ENCODE measurements at regions not wholly inside any gene's neighbourhood (a gene's known extent, or its start where the extent isn't known, plus 50 kb on each side); places are given as distances from the start of the nearest gene placed in this dataset.

GRCh38 chr15:66908744-66909095, 156.7 kb upstream of the SMAD3 start:
- BruUV-seq (replicated peaks), result no TSS peak
- in situ Hi-C loops (cut with MboI) (no loop called here), intact Hi-C loops (cut with micrococcal nuclease; ENCODE audit: unreplicated experiment) (no loop called here)
- Histone ChIP-seq H2AFZ (ENCODE audit: control insufficient read depth, low read depth, low read length) (no peak overlapping the region), H3K4me1 (ENCODE audit: control insufficient read depth, insufficient read depth, low read length) (peaks cover 15% of the 10 kb centered on the region), H3K27me3 (replicated peaks in 1 of 2; ENCODE audit: control insufficient read depth in 2 of 2, insufficient read depth in 2 of 2, low read length in 1 of 2) (no peaks in the 10 kb centered on the region), H3K27ac (ENCODE audit: control insufficient read depth, insufficient read depth) (no peak overlapping the region), H3K4me3 (no peak overlapping the region), H3K36me3 (ENCODE audit: control insufficient read depth in 2 of 2, insufficient read depth in 2 of 2, low read length in 1 of 2) (no peaks in the 10 kb centered on the region), H4K20me1 (ENCODE audit: control insufficient read depth, insufficient read depth) (no peaks in the 10 kb centered on the region), H3K79me2 (ENCODE audit: control insufficient read depth, insufficient read depth, low read length) (no peaks in the 10 kb centered on the region), H3K9ac (ENCODE audit: control insufficient read depth, insufficient read depth, low read length) (no peak overlapping the region), H3K4me2 (ENCODE audit: control insufficient read depth, insufficient read depth) (no peak overlapping the region), H3K9me3 (replicated peaks; ENCODE audit: control insufficient read depth, insufficient read depth, low read length) (no peaks in the 10 kb centered on the region)
- WGBS (ENCODE audit: insufficient coverage, insufficient replicate concordance, low lambda C conversion rate, missing lambda C conversion rate), result 19% methylated on average over 2 of the region's 2 CpGs
- TF ChIP-seq RBBP5 (conservative IDR thresholded peaks at IDR 0.05) (no peak), CUX1 (IDR thresholded peaks at IDR 0.05; ENCODE audit: insufficient replicate concordance, low read depth, low read length) (no peak), NFYA (IDR thresholded peaks at IDR 0.05; ENCODE audit: borderline replicate concordance, low read depth, low read length) (no peak), ELK1 (IDR thresholded peaks at IDR 0.05; ENCODE audit: low read depth, low read length) (no peak), IKZF2 (IDR thresholded peaks at IDR 0.05) (no peak), ATF7 (IDR thresholded peaks at IDR 0.05; ENCODE audit: low read depth) (no peak)
- FAIRE-seq, result no peak
- DNase-seq (ENCODE audit: low read depth, low spot score), result no peak
- ChIA-PET POLR2A (interaction anchor here (0.8 kb wide), 1 partner anchor 22 kb away, joined by 3 read pairs; no protein-coding TSS in a partner anchor), CTCF (interaction anchor here (0.9 to 1.8 kb wide), 3 partner anchors 28 to 395 kb away, joined by 3 to 8 read pairs (median 3); no protein-coding TSS in a partner anchor), RAD21 (ENCODE audit: unreplicated experiment) (interaction anchor here (0.5 to 1.2 kb wide), 2 partner anchors 38 to 1434 kb away, joined by 3 read pairs; no protein-coding TSS in a partner anchor), SMC1A (ENCODE audit: uncharacterized antibody, unreplicated experiment) (interaction anchor here (0.6 kb wide), 1 partner anchor 9 kb away, joined by 3 read pairs; no protein-coding TSS in a partner anchor)
- no peak; the same call in 2 of the 3 replicates for ATAC-seq
